HepG2 (cell line): ENCODE measurements at regions not wholly inside any gene's neighbourhood (a gene's known extent, or its start where the extent isn't known, plus 50 kb on each side); places are given as distances from the start of the nearest gene placed in this dataset.
A peak's percentile ranks its signal among the peaks of the same experiment; 100 is the strongest.

Source experiments
- ATAC-seq: fragments of 200-7000 bp; cut with Tn5 transposase; 3 replicates; pipeline ENCODE4 v1.9.1; 2020; ENCODE audit warnings: mild to moderate bottlenecking, moderate library complexity
- BruUV-seq: library from RNA; stranded (reverse); fragments of 400-500 nt; replicated peaks from 2 replicates; lab custom pipeline; 2021; lab: Mats Ljungman, UMichigan
- CTCF ChIA-PET: fragments of 300-600 bp; formaldehyde crosslinking; extraction: SDS; loops from one replicate; lab custom pipeline; 2021; ENCODE audit warnings: low total read pairs, inconsistent platforms, low intra/inter-chr PET ratio; lab: Yijun Ruan, JAX
- POLR2A ChIA-PET: fragments of 350-600 bp; sonication (Branson Sonifier 250); formaldehyde crosslinking; loops from one replicate; lab custom pipeline; 2020; ENCODE audit warnings: antibody characterized with exemption, inconsistent platforms; lab: Yijun Ruan, JAX
- DNase-seq: peaks from one replicate; pipeline ENCODE4 v3.0.0-alpha.2; 2015; ENCODE audit warnings: low spot score
- FAIRE-seq: peaks from 3 replicates; lab custom pipeline; 2011; peaks lifted over from hg19 to GRCh38; lab: Jason Lieb, UNC
- H2AFZ ChIP-seq: one replicate; pipeline ENCODE4 v1.6.1; 2011; ENCODE audit warnings: low read length, inconsistent platforms
- H3K27ac ChIP-seq: fragments of 300-600 bp; 3 replicates; pipeline ENCODE4 v1.8.0; 2011; ENCODE audit warnings: mixed run types, mild to moderate bottlenecking, mixed read lengths, low read length, inconsistent platforms; ENCODE audit not compliant: insufficient read depth; ENCODE audit errors: extremely low read length
- H3K27me3 ChIP-seq, 2 experiments: fragments of 200-600 bp in 1 of 2; 2 replicates in 1 of 2; 3 replicates in 1 of 2; pipeline versions ENCODE4 v1.6.0 to v1.8.0; 2011; ENCODE audit warnings: low read length in 2 of 2, mild to moderate bottlenecking in 2 of 2, moderate library complexity in 2 of 2, inconsistent platforms in 1 of 2; ENCODE audit not compliant: insufficient read depth in 2 of 2, control insufficient read depth in 1 of 2
- H3K36me3 ChIP-seq, 2 experiments: fragments of 200-600 bp in 1 of 2; replicated peaks in 1 of 2; 2 replicates in 1 of 2; 3 replicates in 1 of 2; pipeline versions ENCODE4 v1.5.1 to v1.8.0; 2011; ENCODE audit warnings: low read length in 2 of 2, inconsistent platforms in 1 of 2; ENCODE audit not compliant: insufficient read depth in 2 of 2, control insufficient read depth in 1 of 2
- H3K4me1 ChIP-seq: 2 replicates; pipeline ENCODE4 v1.5.1; 2012; ENCODE audit warnings: low read length, inconsistent platforms; ENCODE audit not compliant: insufficient read depth
- H3K4me2 ChIP-seq: 2 replicates; pipeline ENCODE4 v1.6.0; 2011; ENCODE audit warnings: low read depth, low read length, inconsistent platforms
- H3K4me3 ChIP-seq, 3 experiments: fragments of 200-600 bp in 1 of 3; sonication (generic), shearing (Covaris generic) in 1 of 3; replicated peaks in 1 of 3; 2 replicates each; pipeline ENCODE4 v1.5.1; 2011 to 2016; ENCODE audit warnings: low read length in 3 of 3, inconsistent platforms in 2 of 3, low read depth in 2 of 3, mild to moderate bottlenecking in 2 of 3, control low read depth in 1 of 3, mixed read lengths in 1 of 3; ENCODE audit not compliant: insufficient read depth in 1 of 3
- H3K79me2 ChIP-seq: one replicate; pipeline ENCODE4 v1.6.1; 2011; ENCODE audit warnings: low read length, inconsistent platforms; ENCODE audit not compliant: insufficient read depth
- H3K9ac ChIP-seq: 2 replicates; pipeline ENCODE4 v1.6.0; 2011; ENCODE audit warnings: mild to moderate bottlenecking, low read depth, low read length, inconsistent platforms; ENCODE audit not compliant: insufficient read depth
- H3K9me3 ChIP-seq: 2 replicates; pipeline ENCODE4 v1.5.1; 2012; ENCODE audit warnings: mild to moderate bottlenecking, low read length
- H4K20me1 ChIP-seq: 2 replicates; pipeline ENCODE4 v1.6.0; 2011; ENCODE audit warnings: inconsistent platforms, mild to moderate bottlenecking, low read length, moderate library complexity; ENCODE audit not compliant: insufficient read depth
- ATF7 ChIP-seq, 2 experiments: fragments of 450-650 bp in 1 of 2; sonication (generic) in 1 of 2; formaldehyde crosslinking in 1 of 2; IDR thresholded peaks; 2 replicates each; pipeline versions ENCODE4 v1.4.0 to v1.6.1; 2016 to 2020; ENCODE audit warnings: antibody characterized with exemption in 1 of 2, mild to moderate bottlenecking in 1 of 2, missing genetic modification reagents in 1 of 2
- FOSL2 ChIP-seq: sonication (generic); formaldehyde crosslinking; IDR thresholded peaks from 2 replicates; pipeline ENCODE4 v1.4.0; 2020; ENCODE audit warnings: missing genetic modification reagents
- HNRNPK ChIP-seq: fragments of 200-400 bp; formaldehyde crosslinking; IDR thresholded peaks from 2 replicates; pipeline ENCODE4 v1.6.1; 2018; ENCODE audit warnings: low read length, low read depth, moderate library complexity, mild to moderate bottlenecking; ENCODE audit not compliant: poor library complexity, severe bottlenecking
- ISX ChIP-seq: sonication (generic); formaldehyde crosslinking; conservative IDR thresholded peaks from 2 replicates; pipeline ENCODE4 v1.5.0; 2020; ENCODE audit warnings: missing genetic modification reagents
- SP4 ChIP-seq: sonication (generic); formaldehyde crosslinking; IDR thresholded peaks from 2 replicates; pipeline ENCODE4 v1.8.1; 2023; ENCODE audit warnings: mild to moderate bottlenecking, missing genetic modification reagents
- ZBTB3 ChIP-seq: sonication (generic); formaldehyde crosslinking; IDR thresholded peaks from 2 replicates; pipeline ENCODE4 v1.4.0; 2020; ENCODE audit warnings: low read depth, mild to moderate bottlenecking, moderate library complexity, missing genetic modification reagents, borderline replicate concordance
- ZFP90 ChIP-seq: sonication (generic); formaldehyde crosslinking; IDR thresholded peaks from 2 replicates; pipeline ENCODE4 v1.8.0; 2022; ENCODE audit warnings: missing genetic modification reagents, mild to moderate bottlenecking, inconsistent platforms, borderline replicate concordance
- WGBS: methylation state at CpG from one replicate; pipeline ENCODE4 v1.1.6; 2017; ENCODE audit warnings: low lambda C conversion rate; 5-methylcytosine and 5-hydroxymethylcytosine counted together
- in situ Hi-C: cut with HindIII; loops from 2 replicates; pipeline ENCODE4 v1.10.0; 2017; ENCODE audit warnings: low pct_unique_long_range_greater_than_20kb; ENCODE audit not compliant: extremely low pct_ligation_motif_present
- intact Hi-C: fragments of 100-400 bp; cut with micrococcal nuclease; formaldehyde crosslinking; loops from one replicate; pipeline ENCODE4 v1.10.0; 2022; ENCODE audit not compliant: unreplicated experiment
- TF ChIP-seq, protein P1 (sequence below): IDR thresholded peaks from 2 replicates; pipeline ENCODE4 v1.6.1; 2016; ENCODE audit warnings: missing compliant biosample characterization, missing genetic modification reagents, borderline replicate concordance

- H2AFZ ChIP-seq = no peak overlapping the region
- H3K79me2 ChIP-seq = no peaks in the 10 kb centered on the region
- no peaks in the 10 kb centered on the region for H3K27me3 ChIP-seq
- no peaks in the 10 kb centered on the region for H3K36me3 ChIP-seq
- intact Hi-C loops = no loop called here
- in situ Hi-C loops = no loop called here
- peaks cover 84% of the 10 kb centered on the region for H3K9me3 ChIP-seq
- no peak for DNase-seq
- H4K20me1 ChIP-seq = no peaks in the 10 kb centered on the region
- no TSS peak for BruUV-seq
- H3K4me2 ChIP-seq = no peak overlapping the region
- H3K4me3 ChIP-seq = no peak overlapping the region
- no peak for FAIRE-seq
- TF ChIP-seq SP4 (no peak), ATF7 (IDR thresholded peaks at IDR 0.05) (peak; percentile 92), ATF7 (CRISPR knock-in tag; IDR thresholded peaks at IDR 0.05) (no peak)
- H3K27ac ChIP-seq = no peak overlapping the region
- H3K9ac ChIP-seq = no peak overlapping the region
- ATAC-seq = no peak
- POLR2A ChIA-PET = no interaction called here
- WGBS = 8% methylated on average over 2 of the region's 2 CpGs
- CTCF ChIA-PET = no interaction called here
- H3K4me1 ChIP-seq = no peaks in the 10 kb centered on the region
Observed at GRCh38 chr20:39605361-39605760, 643.2 kb downstream of the DHX35 start.

- POLR2A ChIA-PET = no interaction called here
- WGBS = 50% methylated on average over 7 of the region's 7 CpGs
- Histone ChIP-seq H4K20me1 (no peaks in the 10 kb centered on the region), H3K9ac (no peak overlapping the region), H3K27me3 (no peaks in the 10 kb centered on the region), H3K4me1 (no peaks in the 10 kb centered on the region), H3K9me3 (peaks cover 73% of the 10 kb centered on the region), H3K4me3 (no peak overlapping the region), H3K27ac (no peak overlapping the region), H3K36me3 (no peaks in the 10 kb centered on the region), H3K79me2 (no peaks in the 10 kb centered on the region), H2AFZ (no peak overlapping the region), H3K4me2 (no peak overlapping the region)
- DNase-seq (no peak), ATAC-seq (no peak), FAIRE-seq (no peak)
- in situ Hi-C loops = no loop called here
- TF ChIP-seq ISX (CRISPR knock-in tag) = no peak
- TF ChIP-seq ATF7 (IDR thresholded peaks at IDR 0.05) = no peak
- TF ChIP-seq ATF7 (CRISPR knock-in tag; IDR thresholded peaks at IDR 0.05) = no peak
- TF ChIP-seq, protein P1, sequence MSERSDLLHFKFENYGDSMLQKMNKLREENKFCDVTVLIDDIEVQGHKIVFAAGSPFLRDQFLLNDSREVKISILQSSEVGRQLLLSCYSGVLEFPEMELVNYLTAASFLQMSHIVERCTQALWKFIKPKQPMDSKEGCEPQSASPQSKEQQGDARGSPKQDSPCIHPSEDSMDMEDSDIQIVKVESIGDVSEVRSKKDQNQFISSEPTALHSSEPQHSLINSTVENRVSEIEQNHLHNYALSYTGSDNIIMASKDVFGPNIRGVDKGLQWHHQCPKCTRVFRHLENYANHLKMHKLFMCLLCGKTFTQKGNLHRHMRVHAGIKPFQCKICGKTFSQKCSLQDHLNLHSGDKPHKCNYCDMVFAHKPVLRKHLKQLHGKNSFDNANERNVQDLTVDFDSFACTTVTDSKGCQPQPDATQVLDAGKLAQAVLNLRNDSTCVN (CRISPR knock-in tag) = no peak
- no peak for TF ChIP-seq ZBTB3
- TF ChIP-seq FOSL2 (CRISPR knock-in tag) = no peak
- peak; percentile 30 for TF ChIP-seq HNRNPK
- no peak for TF ChIP-seq ZFP90 (CRISPR knock-in tag)
- intact Hi-C loops = loop anchor here (5.0 kb wide), 1 partner anchor 1674 kb away; no protein-coding TSS in a partner anchor
- CTCF ChIA-PET = no interaction called here
- BruUV-seq = no TSS peak
Observed at GRCh38 chr20:39603219-39603618, 641.1 kb downstream of the DHX35 start.
